Sigmoid colon (tissue), 6 donors: ENCODE measurements at regions not wholly inside any gene's neighbourhood (a gene's known extent, or its start where the extent isn't known, plus 50 kb on each side); places are given as distances from the start of the nearest gene placed in this dataset.
A peak's percentile ranks its signal among the peaks of the same experiment; 100 is the strongest.
"Not testable (repeated sequence)": the region's sequence is repeated elsewhere in the genome, so short reads cannot be mapped to it uniquely, and the experiment has no call there.

Source experiments
- DNase-seq: peaks from one replicate; pipeline ENCODE4 v3.0.0-alpha.2; 2019
- H3K27ac ChIP-seq, 4 donors: fragments of 200-600 bp; sonication (generic); one replicate each; pipeline ENCODE4 v1.5.1; 2016 to 2019; ENCODE audit warnings: mild to moderate bottlenecking in 1 of 4
- H3K27me3 ChIP-seq, 3 donors: fragments of 200-600 bp; sonication (generic); one replicate each; pipeline ENCODE4 v1.5.1; 2019; ENCODE audit warnings: mild to moderate bottlenecking in 1 of 3
- H3K36me3 ChIP-seq, 4 donors: fragments of 200-600 bp; sonication (generic); one replicate each; pipeline ENCODE4 v1.5.1; 2016 to 2019
- H3K4me1 ChIP-seq, 4 donors: fragments of 200-600 bp; sonication (generic); one replicate each; pipeline ENCODE4 v1.5.1; 2017 to 2019
- H3K4me3 ChIP-seq, 4 donors: fragments of 200-600 bp; sonication (generic); one replicate each; pipeline ENCODE4 v1.5.1; 2017 to 2019; ENCODE audit warnings: mild to moderate bottlenecking in 2 of 4, moderate library complexity in 1 of 4
- H3K9me3 ChIP-seq, 4 donors: fragments of 200-600 bp in 3 of 4; sonication (generic) in 3 of 4; one replicate each; pipeline versions ENCODE4 v1.5.1 to v1.6.1; 2013 to 2019
- CTCF ChIP-seq, 4 experiments: fragments of 450-650 bp in 3 of 4; fragments of 200-600 bp in 1 of 4; IDR thresholded peaks; one replicate each; pipeline ENCODE4 v1.5.1; 2016 to 2019; ENCODE audit warnings: antibody characterized with exemption in 4 of 4, mild to moderate bottlenecking in 3 of 4, moderate library complexity in 2 of 4
- EP300 ChIP-seq, 4 donors: sonication (generic); formaldehyde crosslinking; IDR thresholded peaks; one replicate each; pipeline ENCODE4 v1.6.1; 2017; ENCODE audit warnings: antibody characterized with exemption in 4 of 4
- POLR2A ChIP-seq, 2 donors: fragments of 450-650 bp; IDR thresholded peaks; one replicate each; pipeline ENCODE4 v1.6.1; 2016; ENCODE audit warnings: antibody characterized with exemption in 2 of 2, mild to moderate bottlenecking in 2 of 2, moderate library complexity in 2 of 2
- POLR2AphosphoS5 ChIP-seq, 4 donors: sonication (generic); formaldehyde crosslinking; IDR thresholded peaks; one replicate each; pipeline ENCODE4 v1.6.1; 2017; ENCODE audit warnings: antibody characterized with exemption in 4 of 4
- WGBS, 2 donors: extraction: QIAGEN DNeasy Blood & Tissue Kit; methylation state at CpG; one replicate each; pipeline ENCODE4 v1.1.7; 2013; 5-methylcytosine and 5-hydroxymethylcytosine counted together
- intact Hi-C: fragments of 100-400 bp; cut with DNase I; formaldehyde crosslinking; loops from one replicate; pipeline ENCODE4 v1.15.1; 2023
- donor health status: healthy with polysubstance abuse.
- donor health status: healthy.

GRCh38 chr5:118293378-118293777 lies 695.0 kb downstream of the DTWD2 start:
- TF ChIP-seq EP300 (IDR thresholded peaks at IDR 0.05) = no peak
- TF ChIP-seq CTCF (IDR thresholded peaks at IDR 0.05) = no peak
- no peak for TF ChIP-seq POLR2AphosphoS5 (IDR thresholded peaks at IDR 0.05)
- TF ChIP-seq POLR2A (IDR thresholded peaks at IDR 0.05) = no peak
- H3K27ac ChIP-seq = no peak overlapping the region
- WGBS, 2 donors = 75 to 77% methylated on average over 2 of the region's 2 CpGs
- H3K4me1 ChIP-seq = no peaks in the 10 kb centered on the region
- no peak for DNase-seq
- intact Hi-C loops = no loop called here
- H3K9me3 ChIP-seq = no peaks in the 10 kb centered on the region
- no peak overlapping the region for H3K4me3 ChIP-seq
- no peaks in the 10 kb centered on the region for H3K36me3 ChIP-seq
- H3K27me3 ChIP-seq = no peaks in the 10 kb centered on the region

GRCh38 chr5:118290204-118290603 lies 698.1 kb downstream of the DTWD2 start:
- Histone ChIP-seq H3K4me3 (no peak overlapping the region), H3K27ac (no peak overlapping the region), H3K27me3 (no peaks in the 10 kb centered on the region), H3K9me3 (no peaks in the 10 kb centered on the region), H3K4me1 (no peaks in the 10 kb centered on the region), H3K36me3 (no peaks in the 10 kb centered on the region)
- intact Hi-C loops = no loop called here
- TF ChIP-seq EP300 (IDR thresholded peaks at IDR 0.05) (no peak), CTCF (IDR thresholded peaks at IDR 0.05) (no peak), POLR2A (IDR thresholded peaks at IDR 0.05) (no peak), POLR2AphosphoS5 (IDR thresholded peaks at IDR 0.05) (no peak)
- no peak for DNase-seq
- 52 to 97% methylated on average over 1 of the region's 1 CpG for WGBS, 2 donors

- H3K9me3 ChIP-seq, H3K36me3 ChIP-seq, intact Hi-C loops, H3K27ac ChIP-seq, H3K4me3 ChIP-seq, DNase-seq, H3K4me1 ChIP-seq, H3K27me3 ChIP-seq: not testable (repeated sequence)
- WGBS, 2 donors = 70 to 85% methylated on average over 4 of the region's 4 CpGs
Observed at GRCh38 chr5:118284230-118284629, 704.1 kb downstream of the DTWD2 start.

GRCh38 chr5:118282480-118283038 lies 705.8 kb downstream of the DTWD2 start:
- H3K27me3 ChIP-seq, H3K9me3 ChIP-seq, H3K4me1 ChIP-seq, intact Hi-C loops, DNase-seq, H3K4me3 ChIP-seq, H3K27ac ChIP-seq, H3K36me3 ChIP-seq: not testable (repeated sequence)
- 92 to 94% methylated on average over 42 of the region's 42 CpGs for WGBS, 2 donors

GRCh38 chr5:118279540-118280294 lies 708.6 kb downstream of the DTWD2 start:
- DNase-seq = no peak
- intact Hi-C loops = no loop called here
- Histone ChIP-seq H3K4me1 (peaks cover 0 to 4% (median 0%) of the 10 kb centered on the region in 4 donors), H3K27ac (no peak overlapping the region), H3K4me3 (no peak overlapping the region), H3K36me3 (no peaks in the 10 kb centered on the region), H3K9me3 (no peaks in the 10 kb centered on the region), H3K27me3 (no peaks in the 10 kb centered on the region)
- TF ChIP-seq EP300 (IDR thresholded peaks at IDR 0.05) (no peak), CTCF (IDR thresholded peaks at IDR 0.05) (no peak), POLR2AphosphoS5 (IDR thresholded peaks at IDR 0.05) (no peak), POLR2A (IDR thresholded peaks at IDR 0.05) (no peak)
- WGBS, 2 donors = 54 to 77% methylated on average over 6 of the region's 6 CpGs

- intact Hi-C loops = no loop called here
- H3K4me3 ChIP-seq = no peak overlapping the region
- DNase-seq = no peak
- peak overlapping the region in 1 of 4 donors; percentile 52 for H3K27ac ChIP-seq
- no peaks in the 10 kb centered on the region for H3K27me3 ChIP-seq
- no peaks in the 10 kb centered on the region for H3K9me3 ChIP-seq
- WGBS, 2 donors = 77 to 78% methylated on average over 1 of the region's 1 CpG
- TF ChIP-seq POLR2AphosphoS5 (IDR thresholded peaks at IDR 0.05) = peak in 2 of 4 donors; percentile 30 to 45
- TF ChIP-seq POLR2A (IDR thresholded peaks at IDR 0.05) = no peak
- H3K4me1 ChIP-seq = peaks cover 0 to 23% (median 10%) of the 10 kb centered on the region in 4 donors
- H3K36me3 ChIP-seq = no peaks in the 10 kb centered on the region
Observed at GRCh38 chr5:118270526-118270925, 717.8 kb downstream of the DTWD2 start.
